HG03060 (cell line): ENCODE measurements at regions not wholly inside any gene's neighbourhood (a gene's known extent, or its start where the extent isn't known, plus 50 kb on each side); places are given as distances from the start of the nearest gene placed in this dataset.

ENCODE experiments used
- ATAC-seq: cut with Tn5 transposase; IDR thresholded peaks from one replicate; pipeline ENCODE4 v1.9.1; 2021; ENCODE audit warnings: low read depth, moderate number of reproducible peaks; ENCODE audit not compliant: unreplicated experiment

GRCh38 chr10:111131168-111131799 lies 54.5 kb downstream of the ADRA2A start:
- ATAC-seq: no peak

- no peak for ATAC-seq
Measured at GRCh38 chr10:111137007-111137406, 60.2 kb downstream of the ADRA2A start.

- ATAC-seq: no peak
Measured at GRCh38 chr10:111137587-111137986, 60.8 kb downstream of the ADRA2A start.

- no peak for ATAC-seq
Measured at GRCh38 chr10:111138544-111138943, 61.7 kb downstream of the ADRA2A start.

- ATAC-seq: no peak
Measured at GRCh38 chr10:111139567-111139966, 62.7 kb downstream of the ADRA2A start.

- ATAC-seq: no peak
Measured at GRCh38 chr10:111142092-111142768, 65.4 kb downstream of the ADRA2A start.

DNA sequence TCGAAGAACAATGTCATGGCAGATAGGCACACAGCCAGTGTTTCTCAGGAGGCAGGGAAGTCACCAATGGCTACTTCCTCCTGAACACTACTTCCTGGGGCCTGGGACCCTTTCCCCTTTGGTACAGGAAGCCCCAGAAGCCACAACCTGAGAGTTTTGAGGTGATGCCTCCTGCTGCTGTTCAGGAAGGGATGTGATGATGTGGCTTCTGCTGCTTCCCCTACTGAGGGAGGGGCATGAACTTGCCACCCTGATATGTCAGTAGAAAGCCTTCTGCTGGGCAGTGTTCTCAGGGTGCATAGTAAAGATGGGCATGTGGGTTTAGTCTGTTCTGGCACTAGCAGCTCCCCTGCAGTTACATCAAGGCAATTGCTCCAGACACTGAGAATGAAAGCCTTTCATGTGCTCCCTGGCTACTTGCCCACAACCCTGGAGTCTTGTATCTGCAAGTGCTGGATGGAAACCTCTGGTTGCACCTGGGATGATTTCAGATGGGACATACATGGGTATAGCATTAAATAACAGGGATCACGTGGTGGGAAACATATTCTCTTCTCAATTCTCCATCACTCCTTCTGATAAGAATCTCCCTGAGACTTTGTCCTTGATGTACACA lies 69.3 kb downstream of the ADRA2A start:
- ATAC-seq: no peak

DNA sequence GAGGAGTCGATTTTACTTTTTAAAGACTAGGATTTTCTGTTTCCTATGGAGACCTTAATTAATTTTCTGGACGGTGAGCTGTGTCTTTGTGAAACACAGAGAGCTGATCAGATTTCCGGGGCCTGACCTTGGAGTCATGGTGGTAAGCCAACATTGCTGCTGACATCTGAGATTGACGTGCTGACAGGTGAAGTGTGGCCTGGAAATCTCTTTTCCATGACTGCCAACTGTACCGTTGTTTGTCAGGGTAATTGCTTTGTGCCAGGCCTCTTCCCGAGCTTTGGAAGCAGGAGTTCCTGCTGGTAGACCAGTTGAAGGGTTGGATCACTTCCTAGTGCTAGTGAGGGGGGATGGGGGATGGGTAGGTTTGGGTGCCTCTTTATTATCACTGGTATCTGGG lies 71.2 kb downstream of the ADRA2A start:
- no peak for ATAC-seq

GRCh38 chr10:111148440-111148839 lies 71.6 kb downstream of the ADRA2A start:
- no peak for ATAC-seq

- ATAC-seq: no peak
Measured at GRCh38 chr10:111150691-111151090, 73.9 kb downstream of the ADRA2A start.

DNA sequence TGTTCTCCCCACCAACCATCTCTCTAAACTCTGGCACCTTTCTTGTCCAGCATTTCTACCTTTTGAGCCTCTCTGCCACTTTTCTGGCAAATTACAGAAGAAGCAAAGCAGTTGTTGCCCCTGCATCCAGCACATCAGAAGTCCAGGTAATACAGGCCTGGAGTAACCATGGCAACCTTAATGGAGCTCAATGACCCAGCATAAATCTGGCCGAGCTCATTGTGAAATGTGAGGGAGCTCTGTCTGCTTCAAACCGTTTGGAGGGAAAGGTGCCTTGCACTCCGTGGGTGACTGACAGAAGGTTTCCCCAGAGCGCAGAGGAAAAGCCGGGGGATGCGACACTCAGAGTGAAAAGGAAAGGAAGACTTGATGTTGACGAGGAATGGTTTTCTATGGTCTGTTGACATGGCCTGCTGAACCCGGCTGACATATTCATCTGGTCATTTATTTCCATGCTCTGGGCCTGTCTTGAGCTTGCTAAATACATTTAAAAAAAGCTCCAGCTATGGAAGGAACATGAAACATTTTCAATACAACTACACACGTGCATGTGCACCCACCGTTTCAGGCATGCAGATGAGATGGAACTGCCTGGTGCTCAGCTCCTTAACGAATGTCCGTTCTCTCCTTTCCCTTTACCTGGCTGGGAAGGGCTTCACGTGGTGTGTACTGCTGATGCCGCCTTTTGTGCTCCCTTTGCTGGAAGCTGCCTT lies 74.9 kb downstream of the ADRA2A start:
- no peak for ATAC-seq

DNA sequence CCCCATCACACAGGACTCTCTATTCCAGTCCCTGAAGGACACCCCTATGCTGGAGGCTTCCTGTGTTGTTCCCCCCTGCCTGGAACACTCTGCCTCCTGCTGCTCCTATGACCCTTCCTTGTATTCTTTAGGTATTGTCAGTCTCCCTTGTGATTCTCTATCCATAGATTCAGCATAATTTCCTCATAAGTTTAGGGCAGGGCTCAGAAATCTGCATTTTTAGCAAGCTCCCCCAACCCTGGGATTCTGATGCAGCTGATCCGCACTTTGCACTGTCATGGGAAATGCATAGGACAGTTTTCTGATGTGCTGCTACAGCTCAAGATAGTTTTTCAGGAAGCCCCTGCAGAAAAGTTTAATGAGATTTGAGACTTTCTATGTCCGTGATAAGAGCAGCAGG lies 79.9 kb downstream of the ADRA2A start:
- ATAC-seq: no peak

DNA sequence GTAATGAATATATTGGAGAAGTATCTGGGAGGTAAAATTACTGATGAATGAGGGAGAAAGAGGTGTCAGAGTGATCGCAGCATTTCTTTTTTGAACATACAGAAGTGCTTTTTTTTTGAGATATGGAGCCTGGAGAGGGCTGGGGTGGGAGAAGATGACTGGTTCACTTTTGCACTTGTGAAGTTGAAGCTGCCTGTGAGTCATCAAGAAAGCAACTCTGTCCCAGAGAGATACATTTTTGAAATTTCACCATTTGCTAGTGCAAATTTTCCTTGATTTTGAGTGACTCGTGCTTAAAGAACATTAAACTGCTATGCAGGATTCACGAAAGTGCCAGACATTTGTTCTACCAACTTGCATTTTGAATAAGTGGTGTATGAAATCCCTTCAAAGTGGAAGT lies 81.8 kb downstream of the ADRA2A start:
- no peak for ATAC-seq

- ATAC-seq: no peak
Measured at GRCh38 chr10:111161109-111161874, 84.5 kb downstream of the ADRA2A start.

GRCh38 chr10:111171183-111171582 lies 94.4 kb downstream of the ADRA2A start:
- no peak for ATAC-seq

DNA sequence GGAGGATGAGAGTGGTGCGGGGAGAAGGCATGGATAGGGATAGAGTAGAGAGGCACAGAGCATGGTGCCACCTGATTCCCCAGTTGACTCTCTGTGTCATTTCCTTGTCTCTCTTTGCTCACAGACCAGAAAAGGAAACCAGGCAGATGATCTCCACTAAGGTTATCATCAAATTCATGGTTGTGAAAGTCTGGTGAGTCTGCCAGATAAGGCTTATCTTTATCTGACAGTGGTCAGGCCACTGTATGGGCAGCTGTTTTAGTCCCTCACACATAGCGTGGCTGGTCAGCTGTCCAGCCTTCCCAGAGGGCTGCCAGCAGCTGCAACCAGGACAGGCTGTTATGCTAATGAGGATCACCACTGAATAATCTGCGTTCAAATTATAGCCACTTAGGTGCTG lies 99.0 kb downstream of the ADRA2A start:
- ATAC-seq: no peak

- no peak for ATAC-seq
Measured at GRCh38 chr10:111177379-111177778, 100.5 kb downstream of the ADRA2A start.

DNA sequence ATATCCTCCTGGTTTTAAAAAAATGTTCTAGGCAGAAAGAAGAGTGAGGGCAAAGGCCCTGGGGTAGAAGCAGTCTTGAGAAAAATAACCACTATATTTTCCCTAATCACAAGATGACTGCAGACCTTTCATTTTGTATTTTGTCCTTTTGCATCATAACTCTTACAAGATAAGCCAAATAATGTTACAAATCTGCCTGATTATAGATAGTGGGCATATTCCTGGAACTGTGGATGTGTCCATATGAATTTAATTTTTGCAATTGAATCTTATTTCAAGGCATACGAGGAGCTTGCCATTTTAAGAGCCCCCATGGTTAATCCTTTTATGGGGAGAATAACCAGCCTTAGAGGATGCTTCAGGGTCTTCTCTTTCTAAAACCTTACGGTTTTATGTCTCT lies 102.7 kb downstream of the ADRA2A start:
- no peak for ATAC-seq

DNA sequence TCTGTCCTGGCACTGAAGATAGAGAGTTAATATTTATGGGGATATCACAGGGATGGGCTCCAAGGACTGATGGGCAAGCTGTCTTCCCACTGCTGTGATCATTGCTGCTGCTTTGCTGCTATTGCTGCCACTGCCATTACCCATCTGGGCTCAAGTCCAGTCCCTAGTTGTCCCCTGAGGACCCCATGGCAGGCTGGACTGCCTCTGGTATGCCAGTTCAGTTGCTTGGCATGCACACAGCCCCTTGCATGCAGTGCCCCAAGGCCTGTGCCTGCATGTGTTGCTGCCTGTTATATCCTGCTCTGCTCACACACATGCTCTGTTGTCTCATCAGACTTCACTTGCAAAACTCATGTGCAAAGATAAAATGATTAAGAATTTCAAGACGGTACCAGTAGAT lies 109.5 kb downstream of the ADRA2A start:
- ATAC-seq: no peak

DNA sequence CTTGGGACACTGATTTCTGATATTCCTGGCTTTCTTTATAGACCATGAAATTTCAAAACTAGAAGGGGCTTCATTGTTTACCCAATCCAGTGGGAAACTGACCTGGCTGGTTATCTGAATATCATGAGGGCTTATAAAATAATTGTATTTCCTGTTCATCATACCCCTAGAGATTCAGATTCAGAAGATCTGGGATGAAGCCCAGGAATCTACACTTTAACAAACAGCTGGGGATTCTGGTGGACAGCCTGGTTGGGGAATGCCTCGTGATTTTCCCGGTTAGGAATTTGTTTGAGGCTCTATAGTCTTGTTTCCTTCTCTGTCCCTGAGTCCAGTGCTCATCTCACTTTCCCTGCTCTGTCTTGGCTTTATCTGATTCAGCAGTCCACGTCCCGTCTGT lies 110.3 kb downstream of the ADRA2A start:
- no peak for ATAC-seq

DNA sequence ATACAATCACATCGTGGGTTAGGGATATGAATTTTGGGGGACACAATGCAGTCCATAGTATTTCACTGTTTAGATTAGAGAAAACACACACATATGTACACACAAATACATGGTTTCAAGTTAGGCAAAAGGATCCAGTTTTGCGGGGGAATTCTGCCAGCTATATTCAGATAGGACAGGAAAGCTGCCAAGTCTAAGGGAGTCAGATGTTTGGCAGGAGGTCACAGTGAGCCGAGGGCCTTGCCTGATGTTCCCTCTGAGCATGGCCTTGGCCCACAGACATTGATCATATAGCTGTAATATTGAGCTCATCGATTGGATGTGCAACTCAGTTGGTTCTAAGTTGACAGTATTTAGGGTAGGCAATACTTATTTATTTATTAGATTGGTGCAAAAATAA lies 122.8 kb downstream of the ADRA2A start:
- ATAC-seq: no peak
